Astrocyte (in vitro differentiated cells and primary cell): ENCODE measurements at regions not wholly inside any gene's neighbourhood (a gene's known extent, or its start where the extent isn't known, plus 50 kb on each side); places are given as distances from the start of the nearest gene placed in this dataset.

Experiments used
- EZH2 ChIP-seq: IDR thresholded peaks from 2 replicates; pipeline ENCODE4 v1.6.1; 2012; ENCODE audit warnings: mild to moderate bottlenecking, low read length, inconsistent platforms; ENCODE audit not compliant: insufficient read depth
- TF ChIP-seq, protein P1 (sequence below): IDR thresholded peaks from 2 replicates; pipeline ENCODE4 v1.5.1; 2011; ENCODE audit warnings: low read depth, mild to moderate bottlenecking, inconsistent platforms, low read length, moderate library complexity; ENCODE audit not compliant: insufficient read depth

DNA sequence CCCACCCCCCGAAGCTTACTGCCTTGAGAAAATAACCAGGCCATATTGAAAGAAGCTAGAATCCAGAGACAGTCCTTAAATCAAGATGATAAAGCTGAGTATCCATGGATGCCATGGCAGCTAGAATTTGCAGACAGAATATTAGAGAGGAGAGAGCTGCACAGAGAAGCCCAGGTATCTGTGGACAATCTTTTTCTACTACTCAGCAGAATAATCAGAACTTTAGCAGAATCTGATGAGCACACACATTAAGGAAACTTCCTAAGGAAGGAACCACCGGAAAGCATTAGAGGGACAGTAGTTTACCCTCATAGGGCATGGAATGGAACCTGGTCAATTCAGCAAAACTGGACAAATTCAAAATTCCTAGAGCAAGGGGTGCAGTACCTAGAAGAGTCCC lies 1001.7 kb downstream of the HACE1 start:
- no peak for TF ChIP-seq EZH2
- TF ChIP-seq, protein P1, sequence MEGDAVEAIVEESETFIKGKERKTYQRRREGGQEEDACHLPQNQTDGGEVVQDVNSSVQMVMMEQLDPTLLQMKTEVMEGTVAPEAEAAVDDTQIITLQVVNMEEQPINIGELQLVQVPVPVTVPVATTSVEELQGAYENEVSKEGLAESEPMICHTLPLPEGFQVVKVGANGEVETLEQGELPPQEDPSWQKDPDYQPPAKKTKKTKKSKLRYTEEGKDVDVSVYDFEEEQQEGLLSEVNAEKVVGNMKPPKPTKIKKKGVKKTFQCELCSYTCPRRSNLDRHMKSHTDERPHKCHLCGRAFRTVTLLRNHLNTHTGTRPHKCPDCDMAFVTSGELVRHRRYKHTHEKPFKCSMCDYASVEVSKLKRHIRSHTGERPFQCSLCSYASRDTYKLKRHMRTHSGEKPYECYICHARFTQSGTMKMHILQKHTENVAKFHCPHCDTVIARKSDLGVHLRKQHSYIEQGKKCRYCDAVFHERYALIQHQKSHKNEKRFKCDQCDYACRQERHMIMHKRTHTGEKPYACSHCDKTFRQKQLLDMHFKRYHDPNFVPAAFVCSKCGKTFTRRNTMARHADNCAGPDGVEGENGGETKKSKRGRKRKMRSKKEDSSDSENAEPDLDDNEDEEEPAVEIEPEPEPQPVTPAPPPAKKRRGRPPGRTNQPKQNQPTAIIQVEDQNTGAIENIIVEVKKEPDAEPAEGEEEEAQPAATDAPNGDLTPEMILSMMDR = no peak
